ENCODE measurements at regions not wholly inside any gene's neighbourhood (a gene's known extent, or its start where the extent isn't known, plus 50 kb on each side); places are given as distances from the start of the nearest gene placed in this dataset.

DNA sequence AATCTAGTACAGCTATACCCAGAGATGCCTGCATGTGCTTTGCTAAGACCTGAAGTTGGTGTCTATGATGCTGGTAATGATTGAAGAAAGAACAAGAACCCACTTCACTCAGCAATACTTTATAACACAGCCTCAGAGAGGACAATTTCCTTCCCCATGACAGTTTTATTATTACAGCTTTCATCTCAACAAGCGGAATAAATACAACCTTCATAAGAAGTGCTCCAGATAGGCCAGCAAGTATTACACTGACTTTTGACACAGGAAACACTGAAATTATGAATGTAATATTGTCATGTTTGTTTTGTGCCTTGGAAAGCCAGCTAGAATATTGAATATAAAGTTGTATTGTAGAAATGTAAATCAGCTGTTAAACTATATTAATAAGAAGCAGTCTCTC is 557.4 kb upstream of the ARPP21 start:
- no peak for TF ChIP-seq POLR2A (IDR thresholded peaks at IDR 0.05; ENCODE audit: low read length)
- no peak for TF ChIP-seq GATA1 (IDR thresholded peaks at IDR 0.05; ENCODE audit: low read depth, low read length)
